ENCODE measurements at regions not wholly inside any gene's neighbourhood (a gene's known extent, or its start where the extent isn't known, plus 50 kb on each side); places are given as distances from the start of the nearest gene placed in this dataset.

DNA sequence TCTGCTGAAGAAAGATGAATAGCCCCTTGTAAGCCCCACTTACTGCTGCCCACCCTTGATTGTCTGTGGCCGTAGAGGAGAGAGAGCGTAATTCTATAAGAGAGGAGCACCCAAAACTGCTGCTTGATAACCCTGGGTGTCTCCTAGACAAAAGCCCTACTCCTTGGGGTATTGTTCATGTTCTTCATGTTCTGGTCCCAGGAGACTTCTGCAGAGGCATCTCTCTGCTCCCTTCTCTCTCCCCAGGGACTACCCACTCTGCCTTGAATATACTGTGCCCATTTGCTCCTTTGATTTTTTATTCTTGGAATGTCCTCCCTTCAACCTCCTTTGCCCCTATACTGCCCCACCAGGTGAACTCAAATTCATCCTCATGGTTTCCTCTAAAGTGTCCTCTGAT, 417.8 kb upstream of the CADM1 start:
- BruUV-seq (replicated peaks): no TSS peak
- no peaks in the 10 kb centered on the region for H3K9me3 ChIP-seq (ENCODE audit: control insufficient read depth, insufficient read depth, low read depth, low read length)
- intact Hi-C loops (cut with micrococcal nuclease; ENCODE audit: unreplicated experiment): no loop called here
- ChIA-PET POLR2A (no interaction called here), CTCF (no interaction called here)
- no peaks in the 10 kb centered on the region for H3K36me3 ChIP-seq (ENCODE audit: control insufficient read depth, insufficient read depth, low read length)
- H3K27ac ChIP-seq (ENCODE audit: low read length): no peak overlapping the region
- DNase-seq (ENCODE audit: low read depth, low spot score): no peak
- in situ Hi-C loops (cut with HindIII; ENCODE audit: low pct_unique_long_range_greater_than_20kb, low sequenced_read_pairs): no loop called here
- H3K27me3 ChIP-seq (ENCODE audit: control insufficient read depth, insufficient read depth, low read length): no peaks in the 10 kb centered on the region
- no peaks in the 10 kb centered on the region for H3K4me1 ChIP-seq (ENCODE audit: control insufficient read depth, insufficient read depth, low read length)
- H3K4me3 ChIP-seq (ENCODE audit: low read depth in 2 of 2, low read length in 2 of 2): no peak overlapping the region
- TF ChIP-seq SIN3A (IDR thresholded peaks at IDR 0.05; ENCODE audit: borderline replicate concordance, insufficient read depth, low read depth, low read length): no peak
- TF ChIP-seq, protein P1, sequence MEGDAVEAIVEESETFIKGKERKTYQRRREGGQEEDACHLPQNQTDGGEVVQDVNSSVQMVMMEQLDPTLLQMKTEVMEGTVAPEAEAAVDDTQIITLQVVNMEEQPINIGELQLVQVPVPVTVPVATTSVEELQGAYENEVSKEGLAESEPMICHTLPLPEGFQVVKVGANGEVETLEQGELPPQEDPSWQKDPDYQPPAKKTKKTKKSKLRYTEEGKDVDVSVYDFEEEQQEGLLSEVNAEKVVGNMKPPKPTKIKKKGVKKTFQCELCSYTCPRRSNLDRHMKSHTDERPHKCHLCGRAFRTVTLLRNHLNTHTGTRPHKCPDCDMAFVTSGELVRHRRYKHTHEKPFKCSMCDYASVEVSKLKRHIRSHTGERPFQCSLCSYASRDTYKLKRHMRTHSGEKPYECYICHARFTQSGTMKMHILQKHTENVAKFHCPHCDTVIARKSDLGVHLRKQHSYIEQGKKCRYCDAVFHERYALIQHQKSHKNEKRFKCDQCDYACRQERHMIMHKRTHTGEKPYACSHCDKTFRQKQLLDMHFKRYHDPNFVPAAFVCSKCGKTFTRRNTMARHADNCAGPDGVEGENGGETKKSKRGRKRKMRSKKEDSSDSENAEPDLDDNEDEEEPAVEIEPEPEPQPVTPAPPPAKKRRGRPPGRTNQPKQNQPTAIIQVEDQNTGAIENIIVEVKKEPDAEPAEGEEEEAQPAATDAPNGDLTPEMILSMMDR (IDR thresholded peaks at IDR 0.05): no peak
- no peak for TF ChIP-seq TCF7L2 (IDR thresholded peaks at IDR 0.05; ENCODE audit: low read depth, low read length)
- no peak for TF ChIP-seq POLR2AphosphoS5 (IDR thresholded peaks at IDR 0.05; ENCODE audit: low read depth, low read length)
- TF ChIP-seq, protein P2, sequence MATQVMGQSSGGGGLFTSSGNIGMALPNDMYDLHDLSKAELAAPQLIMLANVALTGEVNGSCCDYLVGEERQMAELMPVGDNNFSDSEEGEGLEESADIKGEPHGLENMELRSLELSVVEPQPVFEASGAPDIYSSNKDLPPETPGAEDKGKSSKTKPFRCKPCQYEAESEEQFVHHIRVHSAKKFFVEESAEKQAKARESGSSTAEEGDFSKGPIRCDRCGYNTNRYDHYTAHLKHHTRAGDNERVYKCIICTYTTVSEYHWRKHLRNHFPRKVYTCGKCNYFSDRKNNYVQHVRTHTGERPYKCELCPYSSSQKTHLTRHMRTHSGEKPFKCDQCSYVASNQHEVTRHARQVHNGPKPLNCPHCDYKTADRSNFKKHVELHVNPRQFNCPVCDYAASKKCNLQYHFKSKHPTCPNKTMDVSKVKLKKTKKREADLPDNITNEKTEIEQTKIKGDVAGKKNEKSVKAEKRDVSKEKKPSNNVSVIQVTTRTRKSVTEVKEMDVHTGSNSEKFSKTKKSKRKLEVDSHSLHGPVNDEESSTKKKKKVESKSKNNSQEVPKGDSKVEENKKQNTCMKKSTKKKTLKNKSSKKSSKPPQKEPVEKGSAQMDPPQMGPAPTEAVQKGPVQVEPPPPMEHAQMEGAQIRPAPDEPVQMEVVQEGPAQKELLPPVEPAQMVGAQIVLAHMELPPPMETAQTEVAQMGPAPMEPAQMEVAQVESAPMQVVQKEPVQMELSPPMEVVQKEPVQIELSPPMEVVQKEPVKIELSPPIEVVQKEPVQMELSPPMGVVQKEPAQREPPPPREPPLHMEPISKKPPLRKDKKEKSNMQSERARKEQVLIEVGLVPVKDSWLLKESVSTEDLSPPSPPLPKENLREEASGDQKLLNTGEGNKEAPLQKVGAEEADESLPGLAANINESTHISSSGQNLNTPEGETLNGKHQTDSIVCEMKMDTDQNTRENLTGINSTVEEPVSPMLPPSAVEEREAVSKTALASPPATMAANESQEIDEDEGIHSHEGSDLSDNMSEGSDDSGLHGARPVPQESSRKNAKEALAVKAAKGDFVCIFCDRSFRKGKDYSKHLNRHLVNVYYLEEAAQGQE (IDR thresholded peaks at IDR 0.05; ENCODE audit: insufficient read depth in 1 of 2, low read depth in 2 of 2, low read length in 1 of 2): no peak
- no peak for ATAC-seq

DNA sequence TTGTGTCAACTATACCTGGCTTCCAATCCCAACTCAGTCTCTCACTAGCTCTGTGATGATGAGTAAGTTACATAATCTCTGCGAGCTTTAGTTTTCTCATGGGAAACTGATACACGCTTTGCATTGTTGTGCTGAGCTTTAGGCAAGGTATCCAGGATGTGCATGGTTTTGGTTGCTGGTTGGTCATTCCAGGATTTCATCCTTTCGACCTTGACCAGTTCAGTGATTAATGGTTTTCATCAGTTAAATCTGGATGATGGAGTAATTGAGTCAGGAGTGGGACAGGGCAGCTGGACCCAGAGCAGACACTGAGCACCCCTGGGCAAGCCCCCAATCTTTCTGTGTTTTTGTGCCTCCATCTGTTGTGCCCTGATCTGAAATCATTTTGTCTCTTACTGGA, 417.3 kb upstream of the CADM1 start:
- Histone ChIP-seq H3K4me1 (ENCODE audit: control insufficient read depth, insufficient read depth, low read length) (no peaks in the 10 kb centered on the region), H3K27me3 (ENCODE audit: control insufficient read depth, insufficient read depth, low read length) (no peaks in the 10 kb centered on the region), H3K27ac (ENCODE audit: low read length) (no peak overlapping the region), H3K4me3 (ENCODE audit: low read depth in 2 of 2, low read length in 2 of 2) (no peak overlapping the region), H3K36me3 (ENCODE audit: control insufficient read depth, insufficient read depth, low read length) (no peaks in the 10 kb centered on the region), H3K9me3 (ENCODE audit: control insufficient read depth, insufficient read depth, low read depth, low read length) (no peaks in the 10 kb centered on the region)
- ChIA-PET CTCF (no interaction called here), POLR2A (no interaction called here)
- no peak for ATAC-seq
- intact Hi-C loops (cut with micrococcal nuclease; ENCODE audit: unreplicated experiment) (no loop called here), in situ Hi-C loops (cut with HindIII; ENCODE audit: low pct_unique_long_range_greater_than_20kb, low sequenced_read_pairs) (no loop called here)
- no peak for DNase-seq (ENCODE audit: low read depth, low spot score)
- TF ChIP-seq, protein P2 (IDR thresholded peaks at IDR 0.05; ENCODE audit: insufficient read depth in 1 of 2, low read depth in 2 of 2, low read length in 1 of 2): no peak
- TF ChIP-seq SIN3A (IDR thresholded peaks at IDR 0.05; ENCODE audit: borderline replicate concordance, insufficient read depth, low read depth, low read length) (no peak), TCF7L2 (IDR thresholded peaks at IDR 0.05; ENCODE audit: low read depth, low read length) (no peak)
- TF ChIP-seq, protein P1 (IDR thresholded peaks at IDR 0.05): no peak
- no TSS peak for BruUV-seq (replicated peaks)
